Prostate gland (tissue), 2 donors: ENCODE measurements at regions not wholly inside any gene's neighbourhood (a gene's known extent, or its start where the extent isn't known, plus 50 kb on each side); places are given as distances from the start of the nearest gene placed in this dataset.

Experiments used
- CTCF ChIP-seq, 4 experiments: fragments of 200-600 bp in 2 of 4; fragments of 450-650 bp in 2 of 4; sonication (generic) in 2 of 4; IDR thresholded peaks; 1 replicate in 3 of 4; 2 replicates in 1 of 4; pipeline ENCODE4 v1.5.1; 2016 to 2019; ENCODE audit warnings: antibody characterized with exemption in 4 of 4, mild to moderate bottlenecking in 2 of 4, moderate library complexity in 2 of 4
- POLR2A ChIP-seq: fragments of 450-650 bp; IDR thresholded peaks from one replicate; pipeline ENCODE4 v1.6.1; 2016; ENCODE audit warnings: antibody characterized with exemption, mild to moderate bottlenecking
- POLR2AphosphoS5 ChIP-seq: sonication (generic); formaldehyde crosslinking; IDR thresholded peaks from one replicate; pipeline ENCODE4 v1.6.1; 2017; ENCODE audit warnings: antibody characterized with exemption

GRCh38 chr6:90390379-90390778 is 93.7 kb upstream of the BACH2 start:
- TF ChIP-seq POLR2AphosphoS5 (no peak), CTCF (IDR thresholded peaks at IDR 0.05) (no peak), POLR2A (no peak)
